ENCODE measurements at regions not wholly inside any gene's neighbourhood (a gene's known extent, or its start where the extent isn't known, plus 50 kb on each side); places are given as distances from the start of the nearest gene placed in this dataset.

DNA sequence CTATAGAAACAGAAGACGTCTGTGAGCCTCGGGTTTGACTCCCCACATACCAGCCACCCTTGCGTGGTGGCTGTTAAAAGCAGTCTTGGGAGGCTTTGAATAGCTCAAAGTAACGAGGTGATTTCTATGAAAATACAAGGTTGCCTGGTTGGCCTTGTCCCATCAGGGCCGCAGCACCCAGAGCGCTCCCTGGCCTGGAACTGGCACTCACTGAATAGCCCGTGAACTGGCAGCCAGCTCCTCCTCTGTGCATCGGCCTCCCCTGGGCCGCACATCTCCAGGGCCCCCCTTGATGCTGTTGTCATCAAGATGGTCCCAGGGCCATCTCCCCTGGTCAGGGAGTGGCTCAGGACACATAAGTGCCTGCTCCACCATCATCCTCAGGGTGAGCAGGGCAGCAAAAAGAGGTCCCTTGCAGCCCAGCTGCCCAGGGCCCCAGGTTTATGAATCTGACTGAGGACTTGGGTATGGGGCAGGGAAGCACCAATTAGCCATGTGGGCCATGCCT is 144.6 kb upstream of the PPP1R26 start (continued):
- TF ChIP-seq CXXC5 (CRISPR knock-in tag; IDR thresholded peaks at IDR 0.05) = no peak

DNA sequence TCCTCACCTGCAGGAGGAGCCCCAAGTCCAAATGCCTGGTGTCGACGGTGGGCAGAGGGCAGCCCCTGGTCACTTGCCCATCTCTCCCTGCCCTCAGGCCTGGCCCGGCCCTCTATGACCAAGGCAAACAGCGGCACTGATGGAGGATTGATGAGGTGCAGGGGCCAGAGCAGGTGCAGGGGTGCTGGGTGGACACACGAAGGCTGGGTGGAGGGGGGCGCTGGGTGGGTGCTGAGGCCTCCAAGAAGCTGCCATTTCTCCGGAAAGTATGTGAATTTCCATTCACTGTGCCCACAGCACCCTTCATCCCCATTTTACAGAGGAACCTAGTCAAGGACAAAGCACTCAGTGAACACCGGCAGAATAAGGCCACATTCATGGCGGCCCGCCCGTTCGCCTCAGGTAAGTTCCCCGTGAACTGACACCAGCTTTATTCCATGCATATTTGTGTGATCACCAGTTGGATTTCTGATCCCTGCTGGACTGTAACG is 143.8 kb upstream of the PPP1R26 start:
- Histone ChIP-seq H3K9ac (ENCODE audit: insufficient read depth in 1 of 2, low read depth in 2 of 2, low read length in 2 of 2) (no peak overlapping the region), H3K4me3 (no peak overlapping the region), H3K9me1 (ENCODE audit: control insufficient read depth, insufficient read depth, low read length) (no peaks in the 10 kb centered on the region), H3K4me1 (replicated peaks in 1 of 2; ENCODE audit: control insufficient read depth in 2 of 2, insufficient read depth in 2 of 2, low read length in 2 of 2) (no peaks in the 10 kb centered on the region), H3K27ac (ENCODE audit: extremely low read depth, low read depth, low read length) (no peak overlapping the region), H3K4me2 (ENCODE audit: insufficient read depth, low read length) (no peak overlapping the region), H3K9me3 (replicated peaks; ENCODE audit: control insufficient read depth, insufficient read depth, low read depth, low read length) (no peaks in the 10 kb centered on the region), H2AFZ (ENCODE audit: low read depth, low read length) (no peak overlapping the region), H4K20me1 (replicated peaks; ENCODE audit: control insufficient read depth, insufficient read depth, low read length) (peaks cover 5% of the 10 kb centered on the region), H3K36me3 (ENCODE audit: control insufficient read depth, insufficient read depth, low read length) (no peaks in the 10 kb centered on the region), H3K27me3 (ENCODE audit: control insufficient read depth in 2 of 2, insufficient read depth in 2 of 2, low read length in 2 of 2) (peaks cover 2 to 35% of the 10 kb centered on the region in 2 experiments; a peak in 3 of 5 replicates), H3K79me2 (ENCODE audit: control insufficient read depth, insufficient read depth, low read length) (no peaks in the 10 kb centered on the region)
- POLR2A ChIA-PET = no interaction called here
- CTCF ChIA-PET (ENCODE audit: low intra/inter-chr PET ratio) = no interaction called here
- no peak for FAIRE-seq
- TF ChIP-seq SMAD4 (CRISPR knock-in tag; conservative IDR thresholded peaks at IDR 0.05) = no peak
- TF ChIP-seq POLR2H (tag; IDR thresholded peaks at IDR 0.05; ENCODE audit: low read depth) = no peak
- TF ChIP-seq KAT8 (IDR thresholded peaks at IDR 0.05; ENCODE audit: low read depth) = no peak
- DNase-seq (ENCODE audit: extremely low read depth in 1 of 4, low spot score in 3 of 4) = no peak
- intact Hi-C loops (cut with micrococcal nuclease) (no loop called here), in situ Hi-C loops (cut with MboI) (no loop called here)
- 1% methylated on average over 14 of the region's 14 CpGs for WGBS (ENCODE audit: insufficient coverage, low coverage, missing lambda C conversion rate)
- no peak for ATAC-seq
- no TSS peak for BruUV-seq (replicated peaks)

All from K562 (cell line).